Nephron (organoid): ENCODE measurements at regions not wholly inside any gene's neighbourhood (a gene's known extent, or its start where the extent isn't known, plus 50 kb on each side); places are given as distances from the start of the nearest gene placed in this dataset.
A peak's percentile ranks its signal among the peaks of the same experiment; 100 is the strongest.

Experiments
- H3K27ac Mint-ChIP-seq, 3 experiments: 2 replicates each; pipeline ENCODE4 v1.8.0; 2020; ENCODE audit warnings: mixed read lengths in 3 of 3, mild to moderate bottlenecking in 2 of 3, moderate library complexity in 1 of 3
- H3K27me3 Mint-ChIP-seq: 2 replicates; pipeline ENCODE4 v1.8.0; 2021; ENCODE audit warnings: low read depth, mild to moderate bottlenecking, moderate library complexity, mixed read lengths
- H3K36me3 Mint-ChIP-seq: 2 replicates; pipeline ENCODE4 v1.8.0; 2020; ENCODE audit warnings: low read depth, mixed read lengths
- H3K4me1 Mint-ChIP-seq: 2 replicates; pipeline ENCODE4 v1.8.0; 2020; ENCODE audit warnings: mixed read lengths
- H3K4me3 Mint-ChIP-seq, 3 experiments: 2 replicates each; pipeline ENCODE4 v1.8.0; 2020; ENCODE audit warnings: mild to moderate bottlenecking in 3 of 3, mixed read lengths in 3 of 3, moderate library complexity in 2 of 3
- H3K9me3 Mint-ChIP-seq: 2 replicates; pipeline ENCODE4 v1.8.0; 2020; ENCODE audit warnings: mixed read lengths
- TF ChIP-seq, protein P1 (sequence below), 3 experiments: fragments of 200-600 bp; sonication (generic); IDR thresholded peaks; one replicate each; pipeline ENCODE4 v1.5.0; 2021; ENCODE audit warnings: antibody characterized with exemption in 3 of 3; ENCODE audit not compliant: unreplicated experiment in 3 of 3

DNA sequence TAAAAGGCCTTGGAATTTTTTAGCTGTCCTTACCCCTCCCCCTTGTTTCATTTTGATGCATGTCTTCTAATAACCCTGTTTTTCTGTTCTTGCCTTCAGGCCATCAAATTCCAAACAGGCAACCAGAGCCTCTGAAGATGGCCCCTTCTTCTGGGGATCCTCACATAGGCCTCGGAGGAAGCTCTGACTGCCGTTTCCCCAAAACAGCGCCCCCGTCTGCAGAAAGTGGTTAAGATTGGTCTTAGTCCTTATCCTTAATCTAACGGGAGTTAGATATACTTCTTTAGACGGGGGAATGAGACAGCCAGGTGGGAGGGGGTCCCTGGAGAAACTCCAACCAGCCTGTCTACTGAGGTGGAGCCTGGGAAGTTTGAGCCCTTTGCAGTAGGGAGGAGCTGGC, 226.3 kb upstream of the ZNF608 start:
- Mint-ChIP-seq H3K27me3 (peaks cover 13% of the 10 kb centered on the region), H3K4me1 (no peaks in the 10 kb centered on the region), H3K4me3 (no peak overlapping the region), H3K27ac (no peak overlapping the region), H3K36me3 (no peaks in the 10 kb centered on the region), H3K9me3 (peaks cover 3% of the 10 kb centered on the region)
- TF ChIP-seq, protein P1, sequence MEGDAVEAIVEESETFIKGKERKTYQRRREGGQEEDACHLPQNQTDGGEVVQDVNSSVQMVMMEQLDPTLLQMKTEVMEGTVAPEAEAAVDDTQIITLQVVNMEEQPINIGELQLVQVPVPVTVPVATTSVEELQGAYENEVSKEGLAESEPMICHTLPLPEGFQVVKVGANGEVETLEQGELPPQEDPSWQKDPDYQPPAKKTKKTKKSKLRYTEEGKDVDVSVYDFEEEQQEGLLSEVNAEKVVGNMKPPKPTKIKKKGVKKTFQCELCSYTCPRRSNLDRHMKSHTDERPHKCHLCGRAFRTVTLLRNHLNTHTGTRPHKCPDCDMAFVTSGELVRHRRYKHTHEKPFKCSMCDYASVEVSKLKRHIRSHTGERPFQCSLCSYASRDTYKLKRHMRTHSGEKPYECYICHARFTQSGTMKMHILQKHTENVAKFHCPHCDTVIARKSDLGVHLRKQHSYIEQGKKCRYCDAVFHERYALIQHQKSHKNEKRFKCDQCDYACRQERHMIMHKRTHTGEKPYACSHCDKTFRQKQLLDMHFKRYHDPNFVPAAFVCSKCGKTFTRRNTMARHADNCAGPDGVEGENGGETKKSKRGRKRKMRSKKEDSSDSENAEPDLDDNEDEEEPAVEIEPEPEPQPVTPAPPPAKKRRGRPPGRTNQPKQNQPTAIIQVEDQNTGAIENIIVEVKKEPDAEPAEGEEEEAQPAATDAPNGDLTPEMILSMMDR (IDR thresholded peaks at IDR 0.05; ENCODE audit: unreplicated experiment in 3 of 3), result no peak

DNA sequence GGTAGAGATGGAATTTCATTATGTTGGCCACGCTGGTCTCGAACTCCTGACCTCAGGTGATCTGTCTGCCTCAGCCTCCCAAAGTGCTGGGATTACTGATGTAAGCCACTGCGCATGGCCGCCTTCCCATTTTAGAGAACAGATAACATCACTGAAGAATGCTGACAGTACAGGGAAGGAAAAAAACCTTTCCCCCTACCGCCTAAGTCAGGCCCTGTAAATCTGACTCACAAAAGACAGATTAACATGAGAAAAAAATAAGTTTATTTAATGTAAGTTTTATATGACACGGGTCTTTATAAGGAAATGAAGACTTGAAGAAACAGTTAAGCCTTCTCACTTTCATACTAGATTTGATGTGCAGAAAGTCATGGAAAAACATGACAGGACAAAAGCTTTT, 227.2 kb upstream of the ZNF608 start:
- H3K9me3 Mint-ChIP-seq, result peaks cover 3% of the 10 kb centered on the region
- TF ChIP-seq, protein P1 (IDR thresholded peaks at IDR 0.05; ENCODE audit: unreplicated experiment in 3 of 3), result no peak
- peaks cover 13% of the 10 kb centered on the region for H3K27me3 Mint-ChIP-seq
- no peaks in the 10 kb centered on the region for H3K36me3 Mint-ChIP-seq
- H3K4me3 Mint-ChIP-seq, result no peak overlapping the region
- H3K27ac Mint-ChIP-seq, result no peak overlapping the region
- peaks cover under 1% of the 10 kb centered on the region for H3K4me1 Mint-ChIP-seq

DNA sequence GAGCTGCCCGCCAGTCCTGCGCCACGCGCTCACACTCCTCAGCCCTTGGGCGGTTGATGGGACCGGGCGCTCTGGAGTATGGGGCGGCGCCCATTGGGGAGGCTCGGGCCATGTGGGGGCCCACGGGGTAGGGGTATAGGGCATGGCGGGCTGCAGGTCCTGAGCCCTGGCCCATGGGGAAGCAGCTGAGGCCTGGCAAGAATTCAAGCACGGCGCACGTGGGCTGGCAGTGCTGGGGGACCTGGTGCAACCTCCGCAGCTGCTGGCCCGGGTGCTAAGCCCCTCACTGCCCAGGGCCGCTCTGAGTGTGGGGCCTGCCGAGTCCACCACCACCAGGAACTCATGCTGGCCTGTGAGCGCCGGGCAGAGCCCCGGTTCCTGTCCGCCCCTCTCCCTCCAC, 229.6 kb upstream of the ZNF608 start:
- no peak overlapping the region for H3K4me3 Mint-ChIP-seq
- peaks cover 3% of the 10 kb centered on the region for H3K9me3 Mint-ChIP-seq
- no peak overlapping the region for H3K27ac Mint-ChIP-seq
- TF ChIP-seq, protein P1 (IDR thresholded peaks at IDR 0.05; ENCODE audit: unreplicated experiment in 3 of 3), result no peak
- H3K27me3 Mint-ChIP-seq, result peaks cover 6% of the 10 kb centered on the region
- H3K36me3 Mint-ChIP-seq, result no peaks in the 10 kb centered on the region
- peaks cover 25% of the 10 kb centered on the region for H3K4me1 Mint-ChIP-seq

DNA sequence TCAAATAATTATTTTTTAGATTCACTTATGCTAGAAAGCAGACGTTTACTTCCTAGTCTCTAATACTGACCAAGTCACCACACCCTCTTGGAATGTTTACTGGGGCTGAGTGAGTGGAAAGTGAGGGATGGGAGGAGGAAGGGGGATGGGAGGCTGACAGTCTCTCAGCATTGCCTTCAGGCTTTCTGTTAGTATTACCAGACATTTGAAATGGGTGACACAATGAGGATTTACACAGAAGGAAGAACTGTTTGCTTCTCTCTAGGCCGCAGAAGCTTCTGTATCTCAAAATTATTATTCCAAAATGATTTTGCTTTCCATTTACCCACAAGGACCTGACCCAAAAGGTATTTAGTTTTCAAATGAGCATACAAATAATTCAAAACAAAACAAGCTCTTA, 232.8 kb upstream of the ZNF608 start:
- peaks cover 6% of the 10 kb centered on the region for H3K9me3 Mint-ChIP-seq
- peak overlapping the region; percentile 16 to 87 (median 58) for H3K27ac Mint-ChIP-seq
- H3K4me3 Mint-ChIP-seq, result no peak overlapping the region
- peaks cover 33% of the 10 kb centered on the region for H3K4me1 Mint-ChIP-seq
- peaks cover 4% of the 10 kb centered on the region for H3K27me3 Mint-ChIP-seq
- H3K36me3 Mint-ChIP-seq, result peaks cover under 1% of the 10 kb centered on the region
- TF ChIP-seq, protein P1 (IDR thresholded peaks at IDR 0.05; ENCODE audit: unreplicated experiment in 3 of 3), result no peak

DNA sequence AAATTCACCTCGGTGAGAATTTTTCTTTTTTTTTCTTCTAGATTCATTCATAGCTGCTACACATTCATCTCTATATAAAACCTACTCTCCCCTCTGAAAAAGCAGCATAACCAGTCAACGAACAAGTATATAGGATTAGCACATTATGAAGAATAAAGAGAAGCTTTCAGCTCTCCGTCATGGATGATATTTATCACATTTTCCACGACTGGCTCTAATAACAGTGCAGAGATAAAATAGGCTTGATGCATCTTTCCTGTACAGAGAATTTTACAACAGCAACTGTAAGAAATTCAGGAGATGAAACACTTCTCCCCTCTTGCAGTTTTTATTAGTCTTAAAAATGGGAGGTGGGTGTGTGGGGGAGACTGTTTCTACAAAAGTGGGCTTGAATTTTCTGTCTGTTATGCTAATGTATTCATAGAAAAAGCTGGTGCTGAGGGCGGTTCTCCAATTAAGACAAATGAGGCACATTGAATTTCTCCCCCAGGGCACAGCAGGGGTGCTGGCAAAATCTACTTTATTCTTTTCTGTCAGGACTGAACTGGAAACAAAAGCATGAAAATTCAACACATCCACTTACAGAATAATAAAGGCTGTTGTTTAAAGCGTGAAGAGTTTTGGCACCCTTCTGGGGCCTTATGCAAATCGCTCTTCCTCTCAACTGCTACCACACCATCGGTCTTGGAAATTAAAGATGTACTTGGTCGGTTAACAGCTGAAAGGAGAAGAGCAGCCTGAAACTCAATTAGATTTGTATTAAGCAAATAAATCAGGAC, 233.9 kb upstream of the ZNF608 start:
- Mint-ChIP-seq H3K4me3 (no peak overlapping the region), H3K27me3 (peaks cover 4% of the 10 kb centered on the region), H3K4me1 (peaks cover 33% of the 10 kb centered on the region), H3K27ac (peak overlapping the region; percentile 16 to 87 (median 25)), H3K9me3 (peaks cover 12% of the 10 kb centered on the region), H3K36me3 (peaks cover 4% of the 10 kb centered on the region)
- TF ChIP-seq, protein P1 (IDR thresholded peaks at IDR 0.05; ENCODE audit: unreplicated experiment in 3 of 3), result no peak

DNA sequence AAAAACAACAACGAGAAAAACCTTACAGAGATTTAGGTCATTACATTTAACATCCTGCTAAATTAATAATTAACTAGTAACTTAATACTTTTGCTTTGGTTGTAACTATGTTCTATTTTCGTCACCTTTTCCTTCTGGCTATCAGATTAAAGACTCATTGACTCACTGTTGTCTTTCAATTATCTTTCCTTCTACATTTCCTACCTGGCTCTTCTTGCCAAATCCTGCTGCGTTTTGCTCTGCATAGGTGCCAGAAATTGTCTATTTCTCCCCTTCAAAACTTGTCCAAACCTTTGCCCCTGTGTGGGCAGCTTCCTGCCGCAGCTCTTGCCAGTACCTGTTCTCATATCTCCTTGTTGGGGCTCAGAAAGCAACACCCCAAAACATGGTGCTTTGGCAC, 235.5 kb upstream of the ZNF608 start:
- peaks cover 7% of the 10 kb centered on the region for H3K36me3 Mint-ChIP-seq

More for the DNA sequence above, 235.5 kb upstream of the ZNF608 start:
- no peak overlapping the region for H3K4me3 Mint-ChIP-seq
- TF ChIP-seq, protein P1 (IDR thresholded peaks at IDR 0.05; ENCODE audit: unreplicated experiment in 3 of 3), result no peak
- peaks cover 4% of the 10 kb centered on the region for H3K27me3 Mint-ChIP-seq
- peaks cover 19% of the 10 kb centered on the region for H3K9me3 Mint-ChIP-seq
- peaks cover 33% of the 10 kb centered on the region for H3K4me1 Mint-ChIP-seq
- peak overlapping the region; percentile 6 to 77 (median 67) for H3K27ac Mint-ChIP-seq
